Epithelial cell of esophagus (primary cell): ENCODE measurements at regions not wholly inside any gene's neighbourhood (a gene's known extent, or its start where the extent isn't known, plus 50 kb on each side); places are given as distances from the start of the nearest gene placed in this dataset.

Source experiments
- DNase-seq: peaks from one replicate; pipeline ENCODE4 v3.0.0; 2010; ENCODE audit warnings: low read depth
- H3K4me3 ChIP-seq: 2 replicates; pipeline ENCODE4 v1.5.1; 2011; ENCODE audit warnings: mild to moderate bottlenecking, low read length, control low read depth
- CTCF ChIP-seq: IDR thresholded peaks from 2 replicates; pipeline ENCODE4 v1.5.1; 2011; ENCODE audit warnings: low read depth, mild to moderate bottlenecking, low read length, control low read depth, inconsistent platforms; ENCODE audit not compliant: insufficient read depth; ENCODE audit errors: missing control alignments

- TF ChIP-seq CTCF: no peak
- H3K4me3 ChIP-seq: no peak overlapping the region
- DNase-seq: peak; percentile 32
These were observed 469.9 kb downstream of the ARHGEF28 start for GRCh38 chr5:74095871-74096270.

- DNase-seq: no peak
- no peak overlapping the region for H3K4me3 ChIP-seq
- no peak for TF ChIP-seq CTCF
These were observed 468.7 kb downstream of the ARHGEF28 start for GRCh38 chr5:74094782-74095108.

- no peak overlapping the region for H3K4me3 ChIP-seq
- peak; percentile 50 for DNase-seq
- TF ChIP-seq CTCF: no peak
These were observed 468.2 kb downstream of the ARHGEF28 start for GRCh38 chr5:74094096-74094781.

- TF ChIP-seq CTCF: no peak
- no peak overlapping the region for H3K4me3 ChIP-seq
- DNase-seq: no peak
These were observed 467.6 kb downstream of the ARHGEF28 start for GRCh38 chr5:74093561-74093960.

DNA sequence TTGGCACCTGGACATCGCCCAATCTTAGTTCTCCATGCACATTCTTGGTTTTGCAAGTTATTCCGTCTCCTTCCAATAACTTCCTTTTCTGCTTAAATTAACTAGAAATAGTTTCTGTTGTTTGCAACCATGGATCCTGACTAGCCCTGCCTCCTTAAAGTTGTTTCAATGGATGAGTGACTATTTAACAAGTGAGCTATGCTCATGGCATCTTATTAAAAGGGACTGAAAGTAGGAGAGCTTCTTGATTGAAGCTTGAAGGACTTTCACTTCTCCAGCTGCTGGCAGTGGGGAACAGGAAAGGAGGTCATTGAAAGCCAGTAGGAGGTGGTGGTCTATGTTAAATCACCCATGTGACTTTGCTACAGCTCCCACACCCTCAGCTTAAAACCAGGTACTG is 466.8 kb downstream of the ARHGEF28 start:
- DNase-seq: peak; percentile 10
- no peak for TF ChIP-seq CTCF
- no peak overlapping the region for H3K4me3 ChIP-seq

DNA sequence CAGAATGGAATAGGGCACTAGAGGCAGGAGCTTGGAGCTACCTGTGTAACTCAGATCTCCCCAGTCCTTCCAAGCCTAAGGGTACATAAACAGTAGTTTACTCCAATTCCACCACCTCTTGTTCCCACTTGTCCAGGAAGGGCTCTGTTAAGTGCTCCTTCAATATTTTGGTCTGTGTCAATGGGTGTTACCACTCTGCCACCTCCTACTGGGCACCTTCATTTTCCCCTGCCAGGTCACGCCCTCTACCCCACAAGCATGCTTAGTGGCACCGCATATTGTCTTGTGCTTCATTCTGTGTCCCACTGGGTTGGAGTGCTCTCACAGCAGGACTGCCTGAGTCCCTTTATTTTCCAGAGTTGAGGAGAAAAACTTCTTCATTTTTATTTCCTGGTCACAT is 459.8 kb downstream of the ARHGEF28 start:
- H3K4me3 ChIP-seq: no peak overlapping the region
- TF ChIP-seq CTCF: no peak
- no peak for DNase-seq

GRCh38 chr5:74085186-74085585 is 459.2 kb downstream of the ARHGEF28 start:
- H3K4me3 ChIP-seq: no peak overlapping the region
- no peak for DNase-seq
- TF ChIP-seq CTCF: no peak
